ENCODE measurements at regions not wholly inside any gene's neighbourhood (a gene's known extent, or its start where the extent isn't known, plus 50 kb on each side); places are given as distances from the start of the nearest gene placed in this dataset.

DNA sequence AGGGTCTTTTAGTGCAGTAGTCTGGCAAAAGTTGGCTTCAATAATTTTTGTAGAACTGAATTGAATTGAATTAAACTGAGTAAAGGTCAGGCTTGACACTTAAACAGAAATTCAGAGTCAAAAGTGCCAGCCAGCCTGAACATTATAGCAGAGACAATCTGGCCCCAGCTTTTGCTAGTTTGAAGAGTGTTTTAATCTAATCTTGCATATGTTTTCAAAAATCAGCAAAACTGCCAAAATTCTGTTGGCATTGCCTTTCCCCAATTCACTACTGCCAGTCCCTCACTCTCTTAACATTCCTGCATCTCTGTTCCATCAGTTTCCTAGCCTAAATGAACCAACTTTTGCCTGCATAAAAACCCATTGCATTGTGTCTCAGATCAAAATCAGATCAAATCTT, 403.8 kb downstream of the NUF2 start:
- no peaks in the 10 kb centered on the region for H3K36me3 ChIP-seq (ENCODE audit: control insufficient read depth in 2 of 2, insufficient read depth in 2 of 2, low read length in 1 of 2)
- no peak for DNase-seq (ENCODE audit: low read depth in 6 of 9, low spot score in 9 of 9)

GRCh38 chr1:163730411-163730821, 408.7 kb downstream of the NUF2 start:
- no peaks in the 10 kb centered on the region for H3K9me3 ChIP-seq (ENCODE audit: control insufficient read depth in 2 of 2, insufficient read depth in 1 of 2, low read length in 1 of 2)
- no peaks in the 10 kb centered on the region for H3K36me3 ChIP-seq (ENCODE audit: control insufficient read depth in 2 of 2, insufficient read depth in 2 of 2, low read length in 1 of 2)
- no peaks in the 10 kb centered on the region for H3K4me1 ChIP-seq (ENCODE audit: control insufficient read depth in 2 of 2, insufficient read depth in 2 of 2, low read length in 2 of 2)
- H3K4me3 ChIP-seq (ENCODE audit: low read length in 2 of 2), result no peak overlapping the region
- DNase-seq (ENCODE audit: low read depth in 6 of 9, low spot score in 9 of 9), result no peak
- H3K27ac ChIP-seq (ENCODE audit: low read depth in 1 of 2, low read length in 1 of 2), result no peak overlapping the region
- no peaks in the 10 kb centered on the region for H3K27me3 ChIP-seq (ENCODE audit: control insufficient read depth in 2 of 2, insufficient read depth in 1 of 2, low read length in 1 of 2)
- WGBS, result 87% methylated on average over 3 of the region's 3 CpGs

More for the DNA sequence above, 403.8 kb downstream of the NUF2 start:
- Histone ChIP-seq H3K4me3 (ENCODE audit: low read length in 2 of 2) (no peak overlapping the region), H3K9me3 (ENCODE audit: control insufficient read depth in 2 of 2, insufficient read depth in 1 of 2, low read length in 1 of 2) (no peaks in the 10 kb centered on the region), H3K27me3 (ENCODE audit: control insufficient read depth in 2 of 2, insufficient read depth in 1 of 2, low read length in 1 of 2) (no peaks in the 10 kb centered on the region), H3K27ac (ENCODE audit: low read depth in 1 of 2, low read length in 1 of 2) (no peak overlapping the region), H3K4me1 (ENCODE audit: control insufficient read depth in 2 of 2, insufficient read depth in 2 of 2, low read length in 2 of 2) (no peaks in the 10 kb centered on the region)

- Histone ChIP-seq H3K27me3 (ENCODE audit: control insufficient read depth in 2 of 2, insufficient read depth in 1 of 2, low read length in 1 of 2) (no peaks in the 10 kb centered on the region), H3K9me3 (ENCODE audit: control insufficient read depth in 2 of 2, insufficient read depth in 1 of 2, low read length in 1 of 2) (no peaks in the 10 kb centered on the region), H3K36me3 (ENCODE audit: control insufficient read depth in 2 of 2, insufficient read depth in 2 of 2, low read length in 1 of 2) (no peaks in the 10 kb centered on the region), H3K4me1 (ENCODE audit: control insufficient read depth in 2 of 2, insufficient read depth in 2 of 2, low read length in 2 of 2) (no peaks in the 10 kb centered on the region), H3K27ac (ENCODE audit: low read depth in 1 of 2, low read length in 1 of 2) (no peak overlapping the region), H3K4me3 (ENCODE audit: low read length in 2 of 2) (no peak overlapping the region)
- WGBS, result 46% methylated on average over 2 of the region's 2 CpGs
- no peak for DNase-seq (ENCODE audit: low read depth in 6 of 9, low spot score in 9 of 9)
These were observed 415.5 kb downstream of the NUF2 start for GRCh38 chr1:163737261-163737660.

GRCh38 chr1:163744301-163744887, 422.6 kb downstream of the NUF2 start:
- Histone ChIP-seq H3K27me3 (ENCODE audit: control insufficient read depth in 2 of 2, insufficient read depth in 1 of 2, low read length in 1 of 2) (no peaks in the 10 kb centered on the region), H3K4me3 (ENCODE audit: low read length in 2 of 2) (no peak overlapping the region), H3K27ac (ENCODE audit: low read depth in 1 of 2, low read length in 1 of 2) (no peak overlapping the region), H3K4me1 (ENCODE audit: control insufficient read depth in 2 of 2, insufficient read depth in 2 of 2, low read length in 2 of 2) (no peaks in the 10 kb centered on the region), H3K9me3 (ENCODE audit: control insufficient read depth in 2 of 2, insufficient read depth in 1 of 2, low read length in 1 of 2) (peaks cover 0 to 7% of the 10 kb centered on the region in 2 donors), H3K36me3 (ENCODE audit: control insufficient read depth in 2 of 2, insufficient read depth in 2 of 2, low read length in 1 of 2) (no peaks in the 10 kb centered on the region)
- 91% methylated on average over 2 of the region's 2 CpGs for WGBS
- DNase-seq (ENCODE audit: low read depth in 6 of 9, low spot score in 9 of 9), result no peak

DNA sequence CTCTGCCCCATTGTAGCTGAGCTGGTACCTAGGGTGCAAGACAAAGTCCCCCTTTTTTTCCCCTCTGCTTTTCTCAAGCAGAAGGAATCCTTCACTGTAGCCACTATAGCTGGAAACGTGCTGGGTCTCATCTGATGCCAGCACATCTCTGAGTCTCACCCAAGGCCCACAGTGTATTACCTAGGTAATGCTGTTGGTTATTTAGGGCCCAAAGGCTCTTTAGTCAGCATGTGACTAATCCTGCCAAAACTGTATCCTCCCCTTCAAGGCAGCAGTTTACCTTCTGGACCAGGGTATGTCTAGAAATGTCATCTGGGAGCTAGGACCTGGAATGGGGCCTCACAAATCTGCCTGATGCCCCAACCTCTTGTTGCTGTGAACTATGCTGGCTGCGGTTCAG, 423.4 kb downstream of the NUF2 start:
- WGBS, result 77% methylated on average over 2 of the region's 2 CpGs
- no peak for DNase-seq (ENCODE audit: low read depth in 6 of 9, low spot score in 9 of 9)
- Histone ChIP-seq H3K4me1 (ENCODE audit: control insufficient read depth in 2 of 2, insufficient read depth in 2 of 2, low read length in 2 of 2) (no peaks in the 10 kb centered on the region), H3K36me3 (ENCODE audit: control insufficient read depth in 2 of 2, insufficient read depth in 2 of 2, low read length in 1 of 2) (no peaks in the 10 kb centered on the region), H3K9me3 (ENCODE audit: control insufficient read depth in 2 of 2, insufficient read depth in 1 of 2, low read length in 1 of 2) (peaks cover 0 to 7% of the 10 kb centered on the region in 2 donors), H3K27me3 (ENCODE audit: control insufficient read depth in 2 of 2, insufficient read depth in 1 of 2, low read length in 1 of 2) (no peaks in the 10 kb centered on the region), H3K4me3 (ENCODE audit: low read length in 2 of 2) (no peak overlapping the region), H3K27ac (ENCODE audit: low read depth in 1 of 2, low read length in 1 of 2) (no peak overlapping the region)

- no peaks in the 10 kb centered on the region for H3K36me3 ChIP-seq (ENCODE audit: control insufficient read depth in 2 of 2, insufficient read depth in 2 of 2, low read length in 1 of 2)
- H3K27me3 ChIP-seq (ENCODE audit: control insufficient read depth in 2 of 2, insufficient read depth in 1 of 2, low read length in 1 of 2), result no peaks in the 10 kb centered on the region
- H3K4me1 ChIP-seq (ENCODE audit: control insufficient read depth in 2 of 2, insufficient read depth in 2 of 2, low read length in 2 of 2), result no peaks in the 10 kb centered on the region
- DNase-seq (ENCODE audit: low read depth in 6 of 9, low spot score in 9 of 9), result no peak
- peaks cover 0 to 7% of the 10 kb centered on the region in 2 donors for H3K9me3 ChIP-seq (ENCODE audit: control insufficient read depth in 2 of 2, insufficient read depth in 1 of 2, low read length in 1 of 2)
- H3K4me3 ChIP-seq (ENCODE audit: low read length in 2 of 2), result no peak overlapping the region
- no peak overlapping the region for H3K27ac ChIP-seq (ENCODE audit: low read depth in 1 of 2, low read length in 1 of 2)
These were observed 425.5 kb downstream of the NUF2 start for GRCh38 chr1:163747261-163747660.

GRCh38 chr1:163747855-163748254, 426.1 kb downstream of the NUF2 start:
- Histone ChIP-seq H3K4me3 (ENCODE audit: low read length in 2 of 2) (no peak overlapping the region), H3K4me1 (ENCODE audit: control insufficient read depth in 2 of 2, insufficient read depth in 2 of 2, low read length in 2 of 2) (no peaks in the 10 kb centered on the region), H3K36me3 (ENCODE audit: control insufficient read depth in 2 of 2, insufficient read depth in 2 of 2, low read length in 1 of 2) (no peaks in the 10 kb centered on the region), H3K27ac (ENCODE audit: low read depth in 1 of 2, low read length in 1 of 2) (no peak overlapping the region), H3K9me3 (ENCODE audit: control insufficient read depth in 2 of 2, insufficient read depth in 1 of 2, low read length in 1 of 2) (peaks cover 0 to 7% of the 10 kb centered on the region in 2 donors), H3K27me3 (ENCODE audit: control insufficient read depth in 2 of 2, insufficient read depth in 1 of 2, low read length in 1 of 2) (no peaks in the 10 kb centered on the region)
- no peak for DNase-seq (ENCODE audit: low read depth in 6 of 9, low spot score in 9 of 9)
- WGBS, result 46% methylated on average over 1 of the region's 1 CpG

DNA sequence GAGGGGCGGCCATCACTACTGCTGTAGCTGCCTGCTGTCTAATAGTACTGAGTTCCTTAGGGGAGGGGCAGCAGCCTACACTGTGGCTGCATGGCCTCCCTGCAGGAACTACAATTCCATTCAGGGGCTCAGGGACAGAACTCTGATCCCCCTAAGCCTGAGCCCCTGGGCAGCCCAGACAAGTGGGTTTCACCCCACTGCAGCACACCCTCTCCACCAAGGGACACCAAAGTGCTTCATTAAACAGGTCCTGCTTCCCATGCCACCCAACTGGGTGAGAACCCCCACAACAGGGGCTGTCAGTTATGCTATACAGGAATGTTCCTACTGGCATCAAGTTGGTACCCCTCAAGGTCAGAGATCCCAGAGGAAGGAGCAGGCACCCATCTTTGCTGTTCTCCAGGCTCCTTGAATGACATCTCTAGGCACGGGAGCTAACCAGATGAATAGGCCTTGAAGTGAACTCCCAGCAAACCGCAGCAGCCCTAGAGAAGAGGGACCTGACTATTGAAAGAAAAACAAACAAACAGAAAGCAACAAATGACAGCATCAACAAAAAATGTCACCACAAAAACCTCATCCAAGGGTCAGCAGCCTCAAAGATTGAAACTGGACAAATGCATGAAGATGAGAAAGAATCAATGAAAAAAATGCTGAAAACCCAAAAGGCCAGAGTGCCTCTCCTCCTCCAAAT, 437.4 kb downstream of the NUF2 start:
- WGBS, result 94% methylated on average over 3 of the region's 3 CpGs

DNA sequence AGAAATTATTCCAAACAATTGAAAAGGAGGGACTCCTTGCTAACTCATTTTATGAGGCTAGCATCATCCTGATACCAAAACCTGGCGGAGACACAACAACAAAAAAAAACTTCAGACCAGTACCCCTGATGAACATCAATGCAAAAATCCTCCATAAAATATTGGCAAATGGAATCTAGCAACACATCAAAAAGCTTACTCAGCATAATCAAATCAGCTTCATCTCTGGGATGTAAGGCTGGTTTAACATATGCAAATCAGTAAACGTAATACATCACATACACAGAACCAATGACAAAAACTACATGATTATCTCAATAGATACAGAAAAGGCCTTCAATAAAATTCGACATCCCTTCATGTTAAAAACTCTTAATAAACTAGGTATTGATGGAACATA, 440.1 kb downstream of the NUF2 start:
- DNase-seq (ENCODE audit: low read depth in 6 of 9, low spot score in 9 of 9), result no peak
- H3K4me1 ChIP-seq (ENCODE audit: control insufficient read depth in 2 of 2, insufficient read depth in 2 of 2, low read length in 2 of 2), result no peaks in the 10 kb centered on the region
- H3K27me3 ChIP-seq (ENCODE audit: control insufficient read depth in 2 of 2, insufficient read depth in 1 of 2, low read length in 1 of 2), result no peaks in the 10 kb centered on the region
- no peak overlapping the region for H3K4me3 ChIP-seq (ENCODE audit: low read length in 2 of 2)
- H3K9me3 ChIP-seq (ENCODE audit: control insufficient read depth in 2 of 2, insufficient read depth in 1 of 2, low read length in 1 of 2), result peaks cover 1 to 14% of the 10 kb centered on the region in 2 donors
- no peaks in the 10 kb centered on the region for H3K36me3 ChIP-seq (ENCODE audit: control insufficient read depth in 2 of 2, insufficient read depth in 2 of 2, low read length in 1 of 2)
- 68% methylated on average over 3 of the region's 3 CpGs for WGBS
- no peak overlapping the region for H3K27ac ChIP-seq (ENCODE audit: low read depth in 1 of 2, low read length in 1 of 2)

More for the DNA sequence above, 437.4 kb downstream of the NUF2 start:
- no peak overlapping the region for H3K4me3 ChIP-seq (ENCODE audit: low read length in 2 of 2)
- no peaks in the 10 kb centered on the region for H3K27me3 ChIP-seq (ENCODE audit: control insufficient read depth in 2 of 2, insufficient read depth in 1 of 2, low read length in 1 of 2)
- H3K36me3 ChIP-seq (ENCODE audit: control insufficient read depth in 2 of 2, insufficient read depth in 2 of 2, low read length in 1 of 2), result no peaks in the 10 kb centered on the region
- H3K27ac ChIP-seq (ENCODE audit: low read depth in 1 of 2, low read length in 1 of 2), result no peak overlapping the region
- H3K9me3 ChIP-seq (ENCODE audit: control insufficient read depth in 2 of 2, insufficient read depth in 1 of 2, low read length in 1 of 2), result peaks cover 1 to 14% of the 10 kb centered on the region in 2 donors
- H3K4me1 ChIP-seq (ENCODE audit: control insufficient read depth in 2 of 2, insufficient read depth in 2 of 2, low read length in 2 of 2), result no peaks in the 10 kb centered on the region
- no peak for DNase-seq (ENCODE audit: low read depth in 6 of 9, low spot score in 9 of 9)

Measured in thymus (tissue), 11 donors.